DND-41 (cell line): ENCODE measurements at regions not wholly inside any gene's neighbourhood (a gene's known extent, or its start where the extent isn't known, plus 50 kb on each side); places are given as distances from the start of the nearest gene placed in this dataset.

Experiments used
- ATAC-seq: fragments of 200-7000 bp; cut with Tn5 transposase; 3 replicates; pipeline ENCODE4 v1.9.1; 2021; ENCODE audit warnings: low read depth; ENCODE audit not compliant: insufficient read depth
- DNase-seq: peaks from one replicate; pipeline ENCODE4 v3.0.0-alpha.2; 2020
- H2AFZ ChIP-seq: 2 replicates; pipeline ENCODE4 v1.6.0; 2012; ENCODE audit warnings: low read depth, low read length
- H3K27ac ChIP-seq: 2 replicates; pipeline ENCODE4 v1.5.1; 2012; ENCODE audit warnings: low read length, inconsistent platforms
- H3K27me3 ChIP-seq: fragments of 200-600 bp; sonication (generic); 2 replicates; pipeline ENCODE4 v1.6.0; 2012; ENCODE audit warnings: low read length, mild to moderate bottlenecking, inconsistent platforms; ENCODE audit not compliant: insufficient read depth, poor library complexity
- H3K36me3 ChIP-seq: 2 replicates; pipeline ENCODE4 v1.5.1; 2012; ENCODE audit warnings: low read length, inconsistent platforms; ENCODE audit not compliant: insufficient read depth
- H3K4me1 ChIP-seq: 2 replicates; pipeline ENCODE4 v1.5.1; 2012; ENCODE audit warnings: mild to moderate bottlenecking, low read length; ENCODE audit not compliant: insufficient read depth
- H3K4me2 ChIP-seq: 2 replicates; pipeline ENCODE4 v1.6.0; 2012; ENCODE audit warnings: mild to moderate bottlenecking, moderate library complexity, low read length, inconsistent platforms; ENCODE audit not compliant: insufficient read depth
- H3K4me3 ChIP-seq, 2 experiments: fragments of 200-600 bp in 1 of 2; shearing (Covaris generic) in 1 of 2; 2 replicates each; pipeline ENCODE4 v1.5.1; 2012 to 2016; ENCODE audit warnings: inconsistent platforms in 2 of 2, low read length in 2 of 2, mild to moderate bottlenecking in 2 of 2, low read depth in 1 of 2, moderate library complexity in 1 of 2
- H3K79me2 ChIP-seq: 2 replicates; pipeline ENCODE4 v1.6.0; 2012; ENCODE audit warnings: low read length, inconsistent platforms; ENCODE audit not compliant: insufficient read depth
- H3K9ac ChIP-seq: 2 replicates; pipeline ENCODE4 v1.6.0; 2012; ENCODE audit warnings: low read depth, mild to moderate bottlenecking, inconsistent platforms, low read length, moderate library complexity
- H3K9me3 ChIP-seq: 2 replicates; pipeline ENCODE4 v1.5.1; 2012; ENCODE audit warnings: low read length, moderate library complexity, mild to moderate bottlenecking, inconsistent platforms; ENCODE audit not compliant: insufficient read depth, severe bottlenecking
- H4K20me1 ChIP-seq: 2 replicates; pipeline ENCODE4 v1.6.0; 2012; ENCODE audit warnings: low read length; ENCODE audit not compliant: insufficient read depth
- CTCF ChIP-seq: IDR thresholded peaks from 2 replicates; pipeline ENCODE4 v1.5.1; 2012; ENCODE audit warnings: borderline replicate concordance, low read length, moderate library complexity, mild to moderate bottlenecking; ENCODE audit not compliant: poor library complexity, severe bottlenecking; ENCODE audit errors: extremely low read depth
- EZH2 ChIP-seq: IDR thresholded peaks from 3 replicates; pipeline ENCODE4 v1.6.1; 2012; ENCODE audit warnings: borderline replicate concordance, low read depth, mild to moderate bottlenecking, moderate library complexity, low read length, inconsistent platforms; ENCODE audit not compliant: severe bottlenecking

- Histone ChIP-seq H3K27me3 (no peaks in the 10 kb centered on the region), H4K20me1 (no peaks in the 10 kb centered on the region), H3K4me1 (no peaks in the 10 kb centered on the region), H3K9ac (no peak overlapping the region), H3K9me3 (no peaks in the 10 kb centered on the region), H3K27ac (no peak overlapping the region), H2AFZ (no peak overlapping the region), H3K4me3 (no peak overlapping the region), H3K79me2 (no peaks in the 10 kb centered on the region), H3K4me2 (no peak overlapping the region), H3K36me3 (no peaks in the 10 kb centered on the region)
- ATAC-seq (no peak), DNase-seq (no peak)
- TF ChIP-seq CTCF: no peak
- no peak for TF ChIP-seq EZH2
Measured at GRCh38 chr5:152178350-152178699, 226.8 kb downstream of the NMUR2 start.

GRCh38 chr5:152177626-152178349, 227.3 kb downstream of the NMUR2 start:
- no peaks in the 10 kb centered on the region for H4K20me1 ChIP-seq
- no peak overlapping the region for H2AFZ ChIP-seq
- DNase-seq (no peak), ATAC-seq (no peak)
- H3K9me3 ChIP-seq: no peaks in the 10 kb centered on the region
- H3K79me2 ChIP-seq: no peaks in the 10 kb centered on the region
- H3K27me3 ChIP-seq: no peaks in the 10 kb centered on the region
- no peaks in the 10 kb centered on the region for H3K36me3 ChIP-seq
- H3K4me3 ChIP-seq: no peak overlapping the region
- no peak for TF ChIP-seq EZH2
- no peak for TF ChIP-seq CTCF
- no peak overlapping the region for H3K4me2 ChIP-seq
- H3K4me1 ChIP-seq: no peaks in the 10 kb centered on the region
- H3K27ac ChIP-seq: no peak overlapping the region
- no peak overlapping the region for H3K9ac ChIP-seq

GRCh38 chr5:152171888-152172287, 233.2 kb downstream of the NMUR2 start:
- Histone ChIP-seq H3K9ac (no peak overlapping the region), H3K4me3 (no peak overlapping the region), H2AFZ (no peak overlapping the region), H3K4me2 (no peak overlapping the region), H3K9me3 (no peaks in the 10 kb centered on the region), H4K20me1 (no peaks in the 10 kb centered on the region), H3K27me3 (peaks cover 2% of the 10 kb centered on the region), H3K4me1 (no peaks in the 10 kb centered on the region), H3K36me3 (no peaks in the 10 kb centered on the region), H3K79me2 (no peaks in the 10 kb centered on the region), H3K27ac (no peak overlapping the region)
- DNase-seq (no peak), ATAC-seq (no peak)
- TF ChIP-seq CTCF: no peak
- TF ChIP-seq EZH2: no peak
